ENCODE measurements at regions not wholly inside any gene's neighbourhood (a gene's known extent, or its start where the extent isn't known, plus 50 kb on each side); places are given as distances from the start of the nearest gene placed in this dataset.

GRCh38 chr14:100391173-100391572, 68.0 kb downstream of the SLC25A47 start:
- Histone ChIP-seq H3K9me3 (no peaks in the 10 kb centered on the region), H3K27ac (no peak overlapping the region), H3K36me3 (peaks cover 3% of the 10 kb centered on the region), H3K27me3 (no peaks in the 10 kb centered on the region), H3K4me3 (no peak overlapping the region), H3K4me1 (peaks cover 3% of the 10 kb centered on the region)
- no peak for DNase-seq (ENCODE audit: low spot score in 2 of 2)
- no peak for TF ChIP-seq POLR2A (IDR thresholded peaks at IDR 0.05)
- TF ChIP-seq, protein P1, sequence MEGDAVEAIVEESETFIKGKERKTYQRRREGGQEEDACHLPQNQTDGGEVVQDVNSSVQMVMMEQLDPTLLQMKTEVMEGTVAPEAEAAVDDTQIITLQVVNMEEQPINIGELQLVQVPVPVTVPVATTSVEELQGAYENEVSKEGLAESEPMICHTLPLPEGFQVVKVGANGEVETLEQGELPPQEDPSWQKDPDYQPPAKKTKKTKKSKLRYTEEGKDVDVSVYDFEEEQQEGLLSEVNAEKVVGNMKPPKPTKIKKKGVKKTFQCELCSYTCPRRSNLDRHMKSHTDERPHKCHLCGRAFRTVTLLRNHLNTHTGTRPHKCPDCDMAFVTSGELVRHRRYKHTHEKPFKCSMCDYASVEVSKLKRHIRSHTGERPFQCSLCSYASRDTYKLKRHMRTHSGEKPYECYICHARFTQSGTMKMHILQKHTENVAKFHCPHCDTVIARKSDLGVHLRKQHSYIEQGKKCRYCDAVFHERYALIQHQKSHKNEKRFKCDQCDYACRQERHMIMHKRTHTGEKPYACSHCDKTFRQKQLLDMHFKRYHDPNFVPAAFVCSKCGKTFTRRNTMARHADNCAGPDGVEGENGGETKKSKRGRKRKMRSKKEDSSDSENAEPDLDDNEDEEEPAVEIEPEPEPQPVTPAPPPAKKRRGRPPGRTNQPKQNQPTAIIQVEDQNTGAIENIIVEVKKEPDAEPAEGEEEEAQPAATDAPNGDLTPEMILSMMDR (IDR thresholded peaks at IDR 0.05) = no peak
- TF ChIP-seq POLR2AphosphoS5 (IDR thresholded peaks at IDR 0.05) = no peak
- TF ChIP-seq EP300 (IDR thresholded peaks at IDR 0.05) = no peak
- 87% methylated on average over 15 of the region's 15 CpGs for WGBS

GRCh38 chr14:100391724-100392123, 68.6 kb downstream of the SLC25A47 start:
- H3K36me3 ChIP-seq = peaks cover 3% of the 10 kb centered on the region
- 74% methylated on average over 2 of the region's 2 CpGs for WGBS
- no peak for DNase-seq (ENCODE audit: low spot score in 2 of 2)

GRCh38 chr14:100392356-100392755, 69.2 kb downstream of the SLC25A47 start:
- H3K27me3 ChIP-seq = no peaks in the 10 kb centered on the region
- TF ChIP-seq POLR2A (IDR thresholded peaks at IDR 0.05) (no peak), POLR2AphosphoS5 (IDR thresholded peaks at IDR 0.05) (no peak), EP300 (IDR thresholded peaks at IDR 0.05) (no peak)
- TF ChIP-seq, protein P1 (IDR thresholded peaks at IDR 0.05) = no peak
- no peak overlapping the region for H3K4me3 ChIP-seq
- no peak for DNase-seq (ENCODE audit: low spot score in 2 of 2)
- H3K36me3 ChIP-seq = peaks cover 3% of the 10 kb centered on the region
- H3K9me3 ChIP-seq = no peaks in the 10 kb centered on the region
- WGBS = 82% methylated on average over 11 of the region's 11 CpGs
- H3K4me1 ChIP-seq = peaks cover 3% of the 10 kb centered on the region
- H3K27ac ChIP-seq = no peak overlapping the region

More at GRCh38 chr14:100391724-100392123, 68.6 kb downstream of the SLC25A47 start:
- no peaks in the 10 kb centered on the region for H3K9me3 ChIP-seq
- H3K27me3 ChIP-seq = no peaks in the 10 kb centered on the region
- no peak overlapping the region for H3K27ac ChIP-seq
- no peak overlapping the region for H3K4me3 ChIP-seq
- TF ChIP-seq POLR2AphosphoS5 (IDR thresholded peaks at IDR 0.05) (no peak), POLR2A (IDR thresholded peaks at IDR 0.05) (no peak), EP300 (IDR thresholded peaks at IDR 0.05) (no peak)
- TF ChIP-seq, protein P1 (IDR thresholded peaks at IDR 0.05) = no peak
- peaks cover 3% of the 10 kb centered on the region for H3K4me1 ChIP-seq

GRCh38 chr14:100393362-100393761, 70.2 kb downstream of the SLC25A47 start:
- Histone ChIP-seq H3K4me3 (no peak overlapping the region), H3K4me1 (peaks cover 3% of the 10 kb centered on the region), H3K27ac (no peak overlapping the region), H3K9me3 (no peaks in the 10 kb centered on the region), H3K27me3 (no peaks in the 10 kb centered on the region), H3K36me3 (peaks cover 3% of the 10 kb centered on the region)
- TF ChIP-seq EP300 (IDR thresholded peaks at IDR 0.05) (no peak), POLR2AphosphoS5 (IDR thresholded peaks at IDR 0.05) (no peak), POLR2A (IDR thresholded peaks at IDR 0.05) (no peak)
- TF ChIP-seq, protein P1 (IDR thresholded peaks at IDR 0.05) = no peak
- 85% methylated on average over 10 of the region's 10 CpGs for WGBS
- DNase-seq (ENCODE audit: low spot score in 2 of 2) = no peak

- no peaks in the 10 kb centered on the region for H3K27me3 ChIP-seq
- DNase-seq (ENCODE audit: low spot score in 2 of 2) = no peak
- no peak overlapping the region for H3K27ac ChIP-seq
- WGBS = 94% methylated on average over 11 of the region's 11 CpGs
- no peak overlapping the region for H3K4me3 ChIP-seq
- peaks cover 3% of the 10 kb centered on the region for H3K36me3 ChIP-seq
- H3K9me3 ChIP-seq = no peaks in the 10 kb centered on the region
- H3K4me1 ChIP-seq = peaks cover 3% of the 10 kb centered on the region
- TF ChIP-seq, protein P1 (IDR thresholded peaks at IDR 0.05) = no peak
- TF ChIP-seq EP300 (IDR thresholded peaks at IDR 0.05) = no peak
- no peak for TF ChIP-seq POLR2AphosphoS5 (IDR thresholded peaks at IDR 0.05)
- TF ChIP-seq POLR2A (IDR thresholded peaks at IDR 0.05) = no peak
Observed at GRCh38 chr14:100393906-100394732, 71.0 kb downstream of the SLC25A47 start.
